HK-2 (cell line): ENCODE measurements at regions not wholly inside any gene's neighbourhood (a gene's known extent, or its start where the extent isn't known, plus 50 kb on each side); places are given as distances from the start of the nearest gene placed in this dataset.
"Not testable (repeated sequence)": the region's sequence is repeated elsewhere in the genome, so short reads cannot be mapped to it uniquely, and the experiment has no call there.

Experiments used
- DNase-seq: peaks from one replicate; pipeline ENCODE4 v3.0.0-alpha.2; 2018; ENCODE audit not compliant: unreplicated experiment

DNA sequence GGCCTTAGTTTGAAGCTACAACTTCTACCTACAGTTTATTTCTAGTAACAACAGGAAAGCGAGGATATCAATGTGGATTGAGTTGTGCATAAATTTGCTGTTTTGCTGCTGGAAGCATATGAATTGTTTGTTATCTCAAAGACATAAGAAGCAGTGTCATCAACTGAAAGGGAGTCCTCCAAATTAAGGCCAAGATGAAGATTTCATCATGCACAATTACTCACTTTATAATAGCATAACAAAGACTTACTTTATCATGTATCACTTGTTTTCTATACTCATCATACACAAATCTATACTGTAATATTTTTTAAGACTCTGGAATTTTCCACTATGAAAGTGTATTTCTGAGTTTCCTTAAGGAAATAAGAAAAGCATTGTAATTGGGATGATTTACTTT lies 136.1 kb upstream of the FANCL start:
- DNase-seq = no peak

DNA sequence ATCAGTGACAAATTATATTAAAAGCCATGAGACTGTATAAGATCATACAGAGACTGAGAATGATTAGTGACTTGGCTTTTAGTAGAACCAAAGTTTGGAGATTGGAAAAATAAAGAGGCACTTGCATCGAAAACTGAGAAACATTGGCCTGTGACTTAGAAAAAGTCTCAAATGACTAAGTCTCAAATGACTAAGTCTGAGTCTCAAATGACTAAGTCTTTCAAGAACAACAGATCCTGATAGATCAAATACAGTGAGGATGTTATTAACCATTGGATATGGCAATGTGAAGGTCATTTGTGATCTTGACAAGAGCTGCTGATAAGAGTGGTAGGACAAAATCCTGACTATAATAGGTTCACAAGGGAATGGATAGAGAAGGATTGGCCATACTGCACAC lies 135.5 kb upstream of the FANCL start:
- no peak for DNase-seq

DNA sequence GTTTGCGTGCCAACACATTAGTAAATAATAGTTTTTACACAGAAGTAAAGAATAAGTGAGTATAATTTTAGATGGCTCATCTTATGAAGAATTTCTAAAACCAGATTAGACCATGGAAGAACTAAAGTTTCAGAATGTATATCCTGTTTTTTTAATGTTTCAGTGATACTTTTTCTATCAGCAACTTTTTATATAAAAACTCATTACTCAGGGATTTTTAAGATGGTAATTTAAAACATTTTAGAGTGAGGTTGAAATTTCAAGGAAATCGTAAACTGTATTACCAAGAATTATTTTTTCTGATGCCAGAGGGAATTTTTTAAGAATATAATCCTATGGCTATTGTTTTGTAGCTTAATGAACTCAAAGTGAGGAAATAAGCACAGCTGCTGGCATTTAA lies 128.5 kb upstream of the FANCL start:
- no peak for DNase-seq

DNA sequence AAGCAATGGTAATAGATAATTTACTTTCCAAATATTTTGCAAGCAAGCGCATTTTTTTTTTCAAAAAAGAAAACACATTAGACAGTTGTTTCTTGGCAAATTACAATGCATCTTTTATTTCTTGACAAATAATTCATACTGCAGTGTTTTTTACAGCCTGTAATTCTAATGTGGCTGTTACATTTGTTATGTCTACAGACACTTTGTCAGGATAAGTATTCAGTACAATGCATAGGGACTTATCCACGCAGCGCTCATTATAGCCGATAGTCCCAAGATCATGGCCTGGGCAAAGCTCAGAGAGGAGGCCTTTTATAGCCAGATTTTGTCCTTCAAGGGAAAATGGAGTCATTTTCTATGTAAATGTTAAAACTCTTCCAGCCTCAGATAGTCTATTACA lies 123.0 kb upstream of the FANCL start:
- no peak for DNase-seq

DNA sequence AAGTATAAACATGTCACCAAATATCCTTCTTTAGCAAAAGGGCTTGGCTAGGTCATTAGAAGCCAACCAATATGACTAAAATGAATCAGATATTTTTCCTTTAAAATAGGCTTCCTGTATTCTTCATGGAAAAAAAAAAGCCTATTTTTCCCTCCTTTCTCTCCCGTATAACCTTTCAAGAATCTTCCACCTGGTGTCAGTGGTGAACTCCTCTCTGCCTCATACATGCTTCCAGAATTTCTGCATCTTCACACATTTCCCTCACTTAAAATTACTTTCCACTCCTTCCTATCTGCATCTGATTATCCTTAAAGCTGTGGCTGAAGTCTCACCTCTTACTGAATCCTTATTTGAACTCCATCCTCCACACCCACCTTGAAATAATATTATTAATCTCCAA lies 116.9 kb upstream of the FANCL start:
- DNase-seq = no peak

GRCh38 chr2:58357521-58357920 lies 116.4 kb upstream of the FANCL start:
- no peak for DNase-seq

GRCh38 chr2:58354230-58354629 lies 113.1 kb upstream of the FANCL start:
- no peak for DNase-seq

- DNase-seq = no peak
Measured at GRCh38 chr2:58350484-58350883, 109.4 kb upstream of the FANCL start.

DNA sequence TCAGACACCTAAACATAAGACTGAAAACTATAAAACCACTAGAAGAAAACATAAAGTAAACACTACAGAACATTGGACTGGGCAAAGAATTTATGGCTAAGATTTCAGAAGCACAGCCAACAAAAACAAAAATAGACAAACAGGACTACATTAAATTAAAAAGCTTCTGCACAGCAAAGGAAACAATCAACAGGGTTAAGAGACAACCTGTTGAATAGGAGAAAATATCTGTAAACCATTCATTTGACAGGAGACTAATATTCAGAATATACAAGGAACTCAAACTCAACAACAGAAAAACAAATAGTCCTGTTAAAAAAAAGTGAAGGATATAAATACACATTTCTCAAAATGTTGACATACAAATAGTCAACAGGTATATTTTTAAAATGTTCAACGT lies 106.7 kb upstream of the FANCL start:
- no peak for DNase-seq

GRCh38 chr2:58341047-58341446 lies 99.9 kb upstream of the FANCL start:
- no peak for DNase-seq

DNA sequence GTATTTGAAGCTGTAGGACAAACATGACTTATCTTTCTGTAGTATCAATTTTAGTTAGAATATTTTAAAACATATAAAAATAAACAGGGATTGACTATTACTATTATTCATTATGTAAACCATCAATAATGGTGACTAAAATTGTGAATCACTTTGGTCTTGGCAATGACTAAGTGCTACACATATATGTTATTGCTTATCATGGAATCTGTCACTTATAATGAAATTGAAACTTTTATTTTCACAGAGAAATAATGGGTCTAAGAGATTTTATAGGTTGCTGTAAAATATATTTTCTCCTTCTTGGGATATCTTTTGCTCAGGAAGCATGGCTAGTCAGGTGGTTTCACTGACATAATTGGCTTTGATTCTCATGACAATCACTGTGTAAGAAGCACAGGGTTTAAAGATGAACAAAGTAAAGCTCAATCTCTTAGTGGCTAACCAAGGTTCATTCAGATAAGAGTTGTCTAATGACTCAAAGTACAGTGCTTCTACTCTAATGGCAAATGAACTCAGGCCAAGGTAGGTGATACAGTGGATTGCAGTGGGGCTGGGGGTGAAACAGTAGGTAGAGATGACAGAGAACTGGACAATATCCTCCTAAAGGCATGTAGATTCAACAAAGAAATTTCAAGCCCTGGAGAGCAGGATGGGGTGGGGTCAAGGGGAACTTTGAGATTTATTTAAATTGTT lies 98.6 kb upstream of the FANCL start:
- no peak for DNase-seq

DNA sequence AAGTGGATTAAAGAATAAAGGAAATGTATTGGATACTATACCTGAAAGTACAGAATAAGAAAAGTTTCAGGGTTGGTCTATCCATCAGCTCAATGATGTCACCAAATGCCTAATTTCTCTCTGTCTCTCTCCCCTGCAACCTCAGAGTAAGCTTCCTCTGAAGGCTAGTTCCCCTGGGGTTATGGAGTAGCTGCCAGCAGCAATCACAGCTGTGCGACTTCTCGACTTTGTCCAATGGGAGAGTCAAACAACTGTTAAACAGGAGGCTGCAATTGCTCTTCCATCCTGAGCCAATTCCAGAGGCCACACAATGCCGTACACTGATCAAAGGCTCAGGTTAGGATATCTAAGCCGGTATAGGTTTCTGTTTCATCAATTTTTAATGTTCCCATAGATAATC lies 95.3 kb upstream of the FANCL start:
- no peak for DNase-seq

- no peak for DNase-seq
Measured at GRCh38 chr2:58334414-58334813, 93.3 kb upstream of the FANCL start.

DNA sequence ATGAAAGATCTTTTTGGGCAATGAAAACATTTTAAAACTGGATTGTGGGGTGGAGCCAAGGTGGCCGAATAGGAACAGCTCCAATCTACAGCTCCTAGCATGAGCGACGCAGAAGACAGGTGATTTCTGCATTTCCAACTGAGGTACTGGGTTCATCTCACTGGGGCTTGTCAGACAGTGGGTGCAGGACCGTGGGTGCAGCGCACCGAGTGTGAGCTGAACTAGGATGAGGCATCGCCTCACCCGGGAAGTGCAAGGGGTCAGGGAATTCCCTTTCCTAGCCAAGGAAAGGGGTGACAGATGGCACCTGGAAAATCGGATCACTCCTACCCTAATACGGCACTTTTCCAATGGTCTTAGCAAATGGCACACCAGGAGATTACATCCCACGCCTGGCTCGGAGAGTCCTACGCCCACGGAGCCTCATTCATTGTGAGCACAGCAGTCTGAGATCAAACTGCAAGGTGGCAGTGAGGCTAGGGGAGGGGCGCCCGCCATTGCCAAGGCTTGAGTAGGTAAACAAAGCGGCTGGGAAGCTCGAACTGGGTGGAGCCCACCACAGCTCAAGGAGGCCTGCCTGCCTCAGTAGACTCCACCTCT lies 84.3 kb upstream of the FANCL start:
- not testable (repeated sequence) for DNase-seq

DNA sequence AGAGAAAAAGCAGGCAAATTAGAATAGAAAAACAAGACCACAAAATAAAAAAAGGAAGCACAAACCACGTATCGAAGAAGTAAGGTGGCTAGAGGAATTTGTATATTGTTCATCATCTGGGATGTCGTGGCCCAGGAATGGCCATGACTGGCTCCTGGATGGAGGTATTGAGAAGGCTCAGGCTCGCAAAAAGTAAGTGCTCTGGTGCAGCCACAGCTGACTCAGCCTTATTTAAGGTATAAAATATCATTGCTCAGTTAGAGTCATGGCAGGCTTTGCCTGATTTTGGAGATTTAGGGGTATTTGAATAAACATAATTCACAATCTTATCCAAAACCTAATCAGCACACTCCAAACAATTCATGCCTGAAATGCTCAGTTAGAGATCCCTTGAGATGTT lies 78.4 kb upstream of the FANCL start:
- no peak for DNase-seq

- not testable (repeated sequence) for DNase-seq
Measured at GRCh38 chr2:58318949-58319348, 77.8 kb upstream of the FANCL start.

DNA sequence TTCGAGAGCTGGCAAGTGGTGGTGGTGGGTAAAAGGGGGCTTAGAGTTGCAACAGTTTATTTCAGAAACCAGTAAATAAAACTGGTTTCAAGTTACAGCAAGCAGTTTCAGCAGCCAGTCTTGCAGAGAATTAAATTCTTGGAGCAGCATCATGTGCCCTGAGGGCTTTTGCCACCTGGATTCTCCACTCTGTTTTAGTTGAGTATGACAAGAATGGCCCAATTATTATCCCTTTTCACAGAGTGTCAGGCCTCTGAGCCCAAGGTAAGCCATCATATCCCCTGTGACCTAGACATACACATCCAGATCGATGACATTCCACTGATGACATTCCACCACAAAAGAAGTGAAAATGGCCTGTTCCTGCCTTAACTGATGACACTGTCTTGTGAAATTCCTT lies 72.8 kb upstream of the FANCL start:
- no peak for DNase-seq

- no peak for DNase-seq
Measured at GRCh38 chr2:58308435-58308834, 67.3 kb upstream of the FANCL start.

DNA sequence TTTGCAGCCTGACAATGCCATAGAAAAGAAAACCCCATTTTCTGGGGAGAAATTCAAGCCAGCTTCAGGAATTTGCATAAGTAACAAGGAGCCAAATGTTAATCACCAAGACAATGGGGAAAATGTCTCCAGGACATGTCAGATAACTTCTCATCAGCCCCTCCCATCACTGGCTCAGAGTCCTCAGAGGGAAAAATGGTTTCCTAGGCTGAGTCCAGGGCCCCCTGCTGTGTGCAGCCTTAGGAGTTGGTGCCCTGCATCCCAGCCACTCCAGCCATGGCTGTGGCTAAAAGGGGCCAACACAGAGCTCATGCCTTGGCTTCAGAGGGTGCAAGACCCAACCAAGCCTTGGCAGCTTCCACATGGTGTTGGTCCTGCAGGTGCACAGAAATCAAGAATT lies 63.7 kb upstream of the FANCL start:
- no peak for DNase-seq

GRCh38 chr2:58299123-58299522 lies 58.0 kb upstream of the FANCL start:
- DNase-seq = no peak

- DNase-seq = no peak
Measured at GRCh38 chr2:58293056-58293455, 51.9 kb upstream of the FANCL start.

DNA sequence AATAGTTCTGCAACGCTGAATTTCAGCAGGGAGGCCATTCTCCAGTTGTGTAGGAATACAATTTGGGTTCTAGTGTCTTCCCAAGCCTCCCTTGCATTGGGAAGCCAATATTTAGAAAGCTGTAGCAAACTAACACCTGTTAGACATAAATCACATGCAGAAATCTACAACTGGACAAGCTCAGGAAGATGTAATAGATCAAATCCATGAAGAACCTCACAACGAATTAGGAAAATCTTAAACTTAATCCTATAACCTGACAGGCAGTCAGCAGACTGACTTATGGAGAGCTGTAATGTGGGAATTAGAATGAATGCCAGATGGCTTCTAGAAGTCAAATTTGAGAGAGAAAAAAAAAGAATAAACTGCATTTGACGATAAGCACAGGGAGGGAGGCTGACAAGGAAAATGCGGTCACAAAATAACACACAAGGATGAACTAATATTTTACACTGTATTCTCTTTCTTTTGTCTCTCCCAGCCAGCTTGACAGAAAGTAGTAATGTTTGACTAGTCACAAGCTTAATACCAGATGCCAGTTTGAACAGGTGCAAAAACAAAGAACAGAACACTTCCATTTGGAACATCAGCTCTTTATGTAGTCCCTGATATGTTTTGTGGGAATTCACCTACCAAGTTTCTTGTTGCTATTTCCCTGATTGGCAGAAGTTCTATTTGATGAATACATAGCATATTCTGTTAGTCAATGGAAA lies 50.8 kb upstream of the FANCL start:
- DNase-seq = no peak
